ENCODE measurements at regions not wholly inside any gene's neighbourhood (a gene's known extent, or its start where the extent isn't known, plus 50 kb on each side); places are given as distances from the start of the nearest gene placed in this dataset.

- TF ChIP-seq CTCF (IDR thresholded peaks at IDR 0.05) (no peak), EZH2 (IDR thresholded peaks at IDR 0.05) (no peak)
Observed at GRCh38 chr7:52091101-52091500, 774.5 kb upstream of the COBL start.

Data from neural progenitor cell (in vitro differentiated cells).